OCI-LY3 (cell line): ENCODE measurements at regions not wholly inside any gene's neighbourhood (a gene's known extent, or its start where the extent isn't known, plus 50 kb on each side); places are given as distances from the start of the nearest gene placed in this dataset.

ENCODE experiments used
- H2AFZ ChIP-seq: fragments of 200-600, 300-600 bp; shearing (Covaris generic); 2 replicates; pipeline ENCODE4 v1.6.0; 2014; ENCODE audit warnings: antibody characterized with exemption, low read depth, low read length
- H3K27ac ChIP-seq: fragments of 200-600, 300-600 bp; sonication (generic); 2 replicates; pipeline ENCODE4 v1.5.1; 2014; ENCODE audit warnings: mild to moderate bottlenecking, low read length, moderate library complexity, mixed read lengths
- H3K27me3 ChIP-seq: fragments of 200-600, 300-600 bp; sonication (generic); 2 replicates; pipeline ENCODE4 v1.6.1; 2014; ENCODE audit warnings: low read depth, low read length, mixed read lengths
- H3K36me3 ChIP-seq: fragments of 200-600, 300-600 bp; sonication (generic); replicated peaks from 2 replicates; pipeline ENCODE3; 2014; ENCODE audit warnings: low read depth, low read length, mixed read lengths
- H3K4me1 ChIP-seq: fragments of 300-600, 200-600 bp; sonication (generic); 2 replicates; pipeline ENCODE4 v1.6.1; 2014; ENCODE audit warnings: low read length, mixed read lengths
- H3K4me2 ChIP-seq: fragments of 200-600, 300-600 bp; sonication (generic); 2 replicates; pipeline ENCODE4 v1.6.1; 2014; ENCODE audit warnings: low read length, mixed read lengths
- H3K4me3 ChIP-seq: fragments of 300-600, 200-600 bp; sonication (generic); 2 replicates; pipeline ENCODE4 v1.5.1; 2014; ENCODE audit warnings: antibody characterized with exemption, mild to moderate bottlenecking, low read length, moderate library complexity
- H3K79me2 ChIP-seq: fragments of 300-600, 200-600 bp; shearing (Covaris generic); 2 replicates; pipeline ENCODE4 v1.6.1; 2014; ENCODE audit warnings: mild to moderate bottlenecking, low read length, mixed read lengths
- H3K9ac ChIP-seq: fragments of 300-600, 200-600 bp; shearing (Covaris generic); 2 replicates; pipeline ENCODE4 v1.6.0; 2014; ENCODE audit warnings: mild to moderate bottlenecking, low read length, moderate library complexity
- H3K9me3 ChIP-seq: fragments of 200-600, 300-600 bp; shearing (Covaris generic); 2 replicates; pipeline ENCODE4 v1.6.1; 2014; ENCODE audit warnings: low read length, mixed read lengths; ENCODE audit not compliant: insufficient read depth
- H4K20me1 ChIP-seq: fragments of 200-600, 300-600 bp; sonication (generic); 2 replicates; pipeline ENCODE4 v1.6.1; 2016; ENCODE audit warnings: low read length, mixed read lengths; ENCODE audit not compliant: insufficient read depth
- EZH2phosphoT487 ChIP-seq: fragments of 200-600 bp; shearing (Covaris generic); IDR thresholded peaks from 2 replicates; pipeline ENCODE4 v1.6.1; 2018; ENCODE audit warnings: antibody characterized with exemption, mixed run types, low read depth
- TF ChIP-seq, protein P1 (sequence below): fragments of 200-600, 300-600 bp; sonication (generic); IDR thresholded peaks from 2 replicates; pipeline ENCODE4 v1.5.1; 2014; ENCODE audit warnings: antibody characterized with exemption, low read length, low read depth

DNA sequence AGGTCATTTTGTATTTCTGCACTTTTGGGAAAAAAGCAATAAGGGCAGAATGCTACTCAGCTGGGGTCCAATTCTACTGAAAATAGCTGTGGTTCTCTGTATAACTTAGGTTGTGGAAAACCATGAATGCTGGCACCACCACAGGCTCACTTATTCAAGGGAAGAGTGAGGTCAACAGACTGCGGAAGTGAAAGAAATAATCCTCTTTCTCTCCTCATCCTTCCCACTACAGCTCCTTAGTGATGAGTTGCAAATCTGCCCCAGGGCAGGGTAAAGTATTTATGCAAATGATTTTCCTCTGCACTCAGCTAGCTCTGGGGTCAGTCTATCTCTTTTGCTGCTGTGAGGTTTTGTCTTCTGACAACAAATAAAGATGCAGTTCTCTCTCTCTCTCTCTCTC lies 74.1 kb upstream of the PTPRZ1 start:
- H2AFZ ChIP-seq = no peak overlapping the region
- no peak overlapping the region for H3K4me2 ChIP-seq
- no peaks in the 10 kb centered on the region for H3K79me2 ChIP-seq
- no peaks in the 10 kb centered on the region for H3K36me3 ChIP-seq
- no peaks in the 10 kb centered on the region for H3K27me3 ChIP-seq
- TF ChIP-seq, protein P1, sequence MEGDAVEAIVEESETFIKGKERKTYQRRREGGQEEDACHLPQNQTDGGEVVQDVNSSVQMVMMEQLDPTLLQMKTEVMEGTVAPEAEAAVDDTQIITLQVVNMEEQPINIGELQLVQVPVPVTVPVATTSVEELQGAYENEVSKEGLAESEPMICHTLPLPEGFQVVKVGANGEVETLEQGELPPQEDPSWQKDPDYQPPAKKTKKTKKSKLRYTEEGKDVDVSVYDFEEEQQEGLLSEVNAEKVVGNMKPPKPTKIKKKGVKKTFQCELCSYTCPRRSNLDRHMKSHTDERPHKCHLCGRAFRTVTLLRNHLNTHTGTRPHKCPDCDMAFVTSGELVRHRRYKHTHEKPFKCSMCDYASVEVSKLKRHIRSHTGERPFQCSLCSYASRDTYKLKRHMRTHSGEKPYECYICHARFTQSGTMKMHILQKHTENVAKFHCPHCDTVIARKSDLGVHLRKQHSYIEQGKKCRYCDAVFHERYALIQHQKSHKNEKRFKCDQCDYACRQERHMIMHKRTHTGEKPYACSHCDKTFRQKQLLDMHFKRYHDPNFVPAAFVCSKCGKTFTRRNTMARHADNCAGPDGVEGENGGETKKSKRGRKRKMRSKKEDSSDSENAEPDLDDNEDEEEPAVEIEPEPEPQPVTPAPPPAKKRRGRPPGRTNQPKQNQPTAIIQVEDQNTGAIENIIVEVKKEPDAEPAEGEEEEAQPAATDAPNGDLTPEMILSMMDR = no peak
- TF ChIP-seq EZH2phosphoT487 = no peak
- no peak overlapping the region for H3K27ac ChIP-seq
- no peaks in the 10 kb centered on the region for H3K9me3 ChIP-seq
- no peaks in the 10 kb centered on the region for H4K20me1 ChIP-seq
- no peak overlapping the region for H3K4me3 ChIP-seq
- H3K4me1 ChIP-seq = no peaks in the 10 kb centered on the region
- H3K9ac ChIP-seq = no peak overlapping the region

DNA sequence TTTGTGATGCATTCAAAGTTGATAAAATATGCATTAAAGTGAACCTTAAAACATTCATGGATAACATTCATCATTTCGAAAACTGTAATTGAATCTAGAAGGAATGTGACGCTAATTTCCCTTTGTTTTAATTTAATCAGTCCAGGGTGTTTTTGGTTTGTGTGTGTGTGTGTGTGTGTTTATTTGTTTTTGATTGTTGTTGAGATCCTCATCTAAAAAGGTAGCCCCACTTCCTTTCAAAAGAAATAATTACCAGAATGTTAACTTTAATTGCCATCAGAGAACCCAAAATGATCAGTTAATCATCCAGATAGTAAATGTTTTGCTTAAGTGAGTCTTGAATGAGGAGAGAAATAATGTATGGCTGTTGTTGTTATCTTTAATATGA lies 74.5 kb upstream of the PTPRZ1 start:
- Histone ChIP-seq H3K4me1 (no peaks in the 10 kb centered on the region), H3K4me3 (no peak overlapping the region), H3K27ac (no peak overlapping the region), H4K20me1 (no peaks in the 10 kb centered on the region), H3K27me3 (no peaks in the 10 kb centered on the region), H3K36me3 (no peaks in the 10 kb centered on the region), H3K79me2 (no peaks in the 10 kb centered on the region), H3K4me2 (no peak overlapping the region), H3K9ac (no peak overlapping the region), H3K9me3 (no peaks in the 10 kb centered on the region), H2AFZ (no peak overlapping the region)
- TF ChIP-seq, protein P1 = no peak
- TF ChIP-seq EZH2phosphoT487 = no peak

DNA sequence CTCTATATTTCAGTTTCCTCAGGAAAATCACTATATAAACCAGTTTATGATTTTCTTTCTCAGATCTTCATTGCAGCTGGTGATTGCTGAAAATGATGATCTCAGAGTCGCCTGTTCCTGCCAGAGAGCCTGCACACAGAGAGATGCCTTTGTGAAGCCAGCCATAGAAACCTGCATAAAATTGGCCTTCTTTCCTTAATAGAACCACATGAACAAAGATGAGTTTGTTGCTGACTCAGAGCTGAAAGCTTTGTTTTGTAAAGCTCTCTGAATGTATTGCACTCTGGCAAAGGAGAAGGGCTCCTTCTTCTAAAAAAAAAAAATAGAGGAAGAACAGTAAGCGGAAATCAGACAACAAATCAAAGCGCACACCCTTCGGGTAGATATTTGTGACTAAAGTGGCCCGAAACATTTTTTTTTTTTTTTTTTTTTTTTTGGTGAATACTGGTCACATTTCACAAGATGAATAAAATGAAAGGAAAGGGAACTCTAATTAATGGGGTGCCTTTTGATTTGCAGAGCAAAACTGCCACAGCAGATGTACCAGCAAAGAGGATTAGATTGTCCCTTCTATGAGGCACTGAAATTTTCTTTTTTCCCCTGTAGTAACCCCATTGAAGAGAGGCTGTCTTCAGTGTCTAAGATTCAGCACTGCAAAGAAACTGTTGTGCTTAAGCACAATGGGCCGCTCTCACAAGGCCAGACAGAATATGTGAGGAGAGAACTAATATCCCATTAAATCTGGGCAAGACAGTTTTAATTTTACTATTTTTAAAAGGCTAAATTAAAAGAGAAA lies 75.1 kb upstream of the PTPRZ1 start:
- Histone ChIP-seq H4K20me1 (no peaks in the 10 kb centered on the region), H3K9ac (no peak overlapping the region), H3K9me3 (no peaks in the 10 kb centered on the region), H3K36me3 (no peaks in the 10 kb centered on the region), H2AFZ (no peak overlapping the region), H3K27me3 (no peaks in the 10 kb centered on the region), H3K27ac (no peak overlapping the region), H3K4me2 (no peak overlapping the region), H3K4me3 (no peak overlapping the region), H3K4me1 (no peaks in the 10 kb centered on the region), H3K79me2 (no peaks in the 10 kb centered on the region)
- TF ChIP-seq EZH2phosphoT487 = no peak
- TF ChIP-seq, protein P1 = no peak

DNA sequence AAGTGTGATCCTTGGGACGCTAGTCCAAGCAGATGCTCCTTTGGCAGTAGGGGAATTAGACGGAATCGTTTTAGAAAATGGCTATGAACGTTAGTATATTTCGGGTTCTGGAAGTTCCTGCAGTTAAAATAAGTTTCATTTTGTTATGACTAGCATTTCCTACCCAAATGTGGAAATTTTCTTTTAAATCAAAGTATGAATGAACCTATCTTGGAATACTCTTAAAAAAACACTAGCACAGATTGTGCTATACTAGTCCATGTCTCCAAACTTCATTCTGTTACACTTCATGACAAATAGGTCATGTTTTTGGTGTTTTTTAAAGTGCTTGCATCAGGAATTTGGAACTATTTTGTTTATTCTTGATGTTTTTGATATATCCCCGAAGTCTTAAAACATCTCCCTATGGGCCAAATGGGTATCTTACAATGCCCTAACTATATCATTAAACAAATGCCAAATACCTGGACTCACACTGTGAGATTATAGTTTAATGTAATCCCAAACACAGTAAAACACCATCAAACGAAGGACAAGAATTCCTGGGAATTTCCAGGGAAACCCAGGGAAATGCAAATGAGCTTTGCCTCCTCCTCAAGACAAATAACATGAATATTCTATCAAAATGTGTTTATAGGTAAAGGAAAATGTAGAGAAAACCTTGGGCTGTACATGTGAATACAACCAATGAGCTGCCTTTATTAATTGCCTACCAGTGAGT lies 75.9 kb upstream of the PTPRZ1 start:
- Histone ChIP-seq H2AFZ (no peak overlapping the region), H3K9me3 (no peaks in the 10 kb centered on the region), H3K27ac (no peak overlapping the region), H3K27me3 (no peaks in the 10 kb centered on the region), H3K4me1 (no peaks in the 10 kb centered on the region), H4K20me1 (no peaks in the 10 kb centered on the region), H3K4me2 (no peak overlapping the region), H3K9ac (no peak overlapping the region), H3K4me3 (no peak overlapping the region), H3K79me2 (no peaks in the 10 kb centered on the region), H3K36me3 (no peaks in the 10 kb centered on the region)
- TF ChIP-seq EZH2phosphoT487 = no peak
- TF ChIP-seq, protein P1 = no peak
